ENCODE measurements at regions not wholly inside any gene's neighbourhood (a gene's known extent, or its start where the extent isn't known, plus 50 kb on each side); places are given as distances from the start of the nearest gene placed in this dataset.

- Histone ChIP-seq H3K14ac (ENCODE audit: low read length) (no peak overlapping the region), H4K8ac (ENCODE audit: low read depth, low read length) (no peak overlapping the region), H3K36me3 (ENCODE audit: control insufficient read depth in 1 of 2, insufficient read depth in 2 of 2, low read length in 2 of 2) (no peaks in the 10 kb centered on the region), H3K18ac (ENCODE audit: low read length) (no peak overlapping the region), H3K27me3 (ENCODE audit: insufficient read depth, low read length) (no peaks in the 10 kb centered on the region), H3K79me1 (ENCODE audit: low read length) (no peaks in the 10 kb centered on the region), H4K91ac (ENCODE audit: low read depth, low read length) (no peak overlapping the region), H2AK5ac (ENCODE audit: low read length) (no peak overlapping the region), H3K4me2 (ENCODE audit: low read length) (no peak overlapping the region), H3K4me3 (ENCODE audit: low read depth, low read length) (no peak overlapping the region), H3K9me3 (ENCODE audit: insufficient read depth, low read depth, low read length) (no peaks in the 10 kb centered on the region), H4K12ac (ENCODE audit: low read depth, low read length) (no peak overlapping the region), H2BK5ac (ENCODE audit: low read depth, low read length, poor library complexity) (no peak overlapping the region), H2AFZ (ENCODE audit: insufficient read depth, low read length, poor library complexity) (no peak overlapping the region), H3K4me1 (ENCODE audit: control insufficient read depth in 1 of 2, insufficient read depth in 2 of 2, low read length in 2 of 2) (no peaks in the 10 kb centered on the region), H3K23ac (ENCODE audit: low read length) (no peak overlapping the region), H3K4ac (ENCODE audit: low read depth, low read length) (no peak overlapping the region), H3K27ac (ENCODE audit: low read depth, low read length) (no peak overlapping the region), H3K79me2 (ENCODE audit: control insufficient read depth, insufficient read depth, low read length, poor library complexity) (no peaks in the 10 kb centered on the region), H3K9ac (ENCODE audit: low read length) (no peak overlapping the region), H2BK12ac (ENCODE audit: low read length) (no peak overlapping the region), H2BK120ac (ENCODE audit: insufficient read depth, low read length, poor library complexity) (no peak overlapping the region)
- WGBS (ENCODE audit: extremely low coverage, insufficient coverage, insufficient read length), result no CpG with 5 or more reads among the region's 3 CpGs
- DNase-seq, result no peak
Observed at GRCh38 chr1:82946096-82946605, 1052.8 kb downstream of the TTLL7 start.

GRCh38 chr1:82944822-82945221 lies 1054.1 kb downstream of the TTLL7 start:
- no peak overlapping the region for H2BK120ac ChIP-seq (ENCODE audit: insufficient read depth, low read length, poor library complexity)
- no peak overlapping the region for H4K91ac ChIP-seq (ENCODE audit: low read depth, low read length)
- WGBS (ENCODE audit: extremely low coverage, insufficient coverage, insufficient read length), result no CpG with 5 or more reads among the region's 1 CpG
- no peak overlapping the region for H3K27ac ChIP-seq (ENCODE audit: low read depth, low read length)
- no peak overlapping the region for H3K9ac ChIP-seq (ENCODE audit: low read length)
- no peak overlapping the region for H4K8ac ChIP-seq (ENCODE audit: low read depth, low read length)
- H3K23ac ChIP-seq (ENCODE audit: low read length), result no peak overlapping the region
- DNase-seq, result no peak
- H3K4ac ChIP-seq (ENCODE audit: low read depth, low read length), result no peak overlapping the region
- H3K36me3 ChIP-seq (ENCODE audit: control insufficient read depth in 1 of 2, insufficient read depth in 2 of 2, low read length in 2 of 2), result no peaks in the 10 kb centered on the region
- H4K12ac ChIP-seq (ENCODE audit: low read depth, low read length), result no peak overlapping the region
- H3K4me2 ChIP-seq (ENCODE audit: low read length), result no peak overlapping the region
- H3K27me3 ChIP-seq (ENCODE audit: insufficient read depth, low read length), result no peaks in the 10 kb centered on the region
- H3K79me2 ChIP-seq (ENCODE audit: control insufficient read depth, insufficient read depth, low read length, poor library complexity), result no peaks in the 10 kb centered on the region
- no peak overlapping the region for H2BK5ac ChIP-seq (ENCODE audit: low read depth, low read length, poor library complexity)
- H3K4me1 ChIP-seq (ENCODE audit: control insufficient read depth in 1 of 2, insufficient read depth in 2 of 2, low read length in 2 of 2), result no peaks in the 10 kb centered on the region
- H2BK12ac ChIP-seq (ENCODE audit: low read length), result no peak overlapping the region
- no peaks in the 10 kb centered on the region for H3K79me1 ChIP-seq (ENCODE audit: low read length)
- no peak overlapping the region for H2AFZ ChIP-seq (ENCODE audit: insufficient read depth, low read length, poor library complexity)
- H3K9me3 ChIP-seq (ENCODE audit: insufficient read depth, low read depth, low read length), result no peaks in the 10 kb centered on the region
- no peak overlapping the region for H2AK5ac ChIP-seq (ENCODE audit: low read length)
- no peak overlapping the region for H3K14ac ChIP-seq (ENCODE audit: low read length)
- no peak overlapping the region for H3K4me3 ChIP-seq (ENCODE audit: low read depth, low read length)
- H3K18ac ChIP-seq (ENCODE audit: low read length), result no peak overlapping the region

- Histone ChIP-seq H3K9ac (ENCODE audit: low read length) (no peak overlapping the region), H4K12ac (ENCODE audit: low read depth, low read length) (no peak overlapping the region), H3K4me2 (ENCODE audit: low read length) (no peak overlapping the region), H3K4me3 (ENCODE audit: low read depth, low read length) (no peak overlapping the region), H3K4me1 (ENCODE audit: control insufficient read depth in 1 of 2, insufficient read depth in 2 of 2, low read length in 2 of 2) (no peaks in the 10 kb centered on the region), H3K79me1 (ENCODE audit: low read length) (no peaks in the 10 kb centered on the region), H3K4ac (ENCODE audit: low read depth, low read length) (no peak overlapping the region), H2BK12ac (ENCODE audit: low read length) (no peak overlapping the region), H2AFZ (ENCODE audit: insufficient read depth, low read length, poor library complexity) (no peak overlapping the region), H3K79me2 (ENCODE audit: control insufficient read depth, insufficient read depth, low read length, poor library complexity) (no peaks in the 10 kb centered on the region), H2AK5ac (ENCODE audit: low read length) (no peak overlapping the region), H3K23ac (ENCODE audit: low read length) (no peak overlapping the region), H2BK120ac (ENCODE audit: insufficient read depth, low read length, poor library complexity) (no peak overlapping the region), H3K9me3 (ENCODE audit: insufficient read depth, low read depth, low read length) (no peaks in the 10 kb centered on the region), H3K27me3 (ENCODE audit: insufficient read depth, low read length) (no peaks in the 10 kb centered on the region), H3K18ac (ENCODE audit: low read length) (no peak overlapping the region), H3K36me3 (ENCODE audit: control insufficient read depth in 1 of 2, insufficient read depth in 2 of 2, low read length in 2 of 2) (no peaks in the 10 kb centered on the region), H4K91ac (ENCODE audit: low read depth, low read length) (no peak overlapping the region), H2BK5ac (ENCODE audit: low read depth, low read length, poor library complexity) (no peak overlapping the region), H3K14ac (ENCODE audit: low read length) (no peak overlapping the region), H3K27ac (ENCODE audit: low read depth, low read length) (no peak overlapping the region), H4K8ac (ENCODE audit: low read depth, low read length) (no peak overlapping the region)
- WGBS (ENCODE audit: extremely low coverage, insufficient coverage, insufficient read length), result no CpG with 5 or more reads among the region's 2 CpGs
- no peak for DNase-seq
Observed at GRCh38 chr1:82934074-82934473, 1064.9 kb downstream of the TTLL7 start.

- no peak overlapping the region for H3K4me3 ChIP-seq (ENCODE audit: low read depth, low read length)
- H4K8ac ChIP-seq (ENCODE audit: low read depth, low read length), result no peak overlapping the region
- H3K27ac ChIP-seq (ENCODE audit: low read depth, low read length), result no peak overlapping the region
- H4K12ac ChIP-seq (ENCODE audit: low read depth, low read length), result no peak overlapping the region
- H4K91ac ChIP-seq (ENCODE audit: low read depth, low read length), result no peak overlapping the region
- H3K4ac ChIP-seq (ENCODE audit: low read depth, low read length), result no peak overlapping the region
- H3K79me2 ChIP-seq (ENCODE audit: control insufficient read depth, insufficient read depth, low read length, poor library complexity), result no peaks in the 10 kb centered on the region
- no peak for DNase-seq
- H2BK5ac ChIP-seq (ENCODE audit: low read depth, low read length, poor library complexity), result no peak overlapping the region
- H3K9me3 ChIP-seq (ENCODE audit: insufficient read depth, low read depth, low read length), result no peaks in the 10 kb centered on the region
- no CpG with 5 or more reads among the region's 2 CpGs for WGBS (ENCODE audit: extremely low coverage, insufficient coverage, insufficient read length)
- no peak overlapping the region for H2BK12ac ChIP-seq (ENCODE audit: low read length)
- H2BK120ac ChIP-seq (ENCODE audit: insufficient read depth, low read length, poor library complexity), result no peak overlapping the region
- no peaks in the 10 kb centered on the region for H3K79me1 ChIP-seq (ENCODE audit: low read length)
- H3K23ac ChIP-seq (ENCODE audit: low read length), result no peak overlapping the region
- no peaks in the 10 kb centered on the region for H3K4me1 ChIP-seq (ENCODE audit: control insufficient read depth in 1 of 2, insufficient read depth in 2 of 2, low read length in 2 of 2)
- H3K18ac ChIP-seq (ENCODE audit: low read length), result no peak overlapping the region
- H3K4me2 ChIP-seq (ENCODE audit: low read length), result no peak overlapping the region
- no peaks in the 10 kb centered on the region for H3K36me3 ChIP-seq (ENCODE audit: control insufficient read depth in 1 of 2, insufficient read depth in 2 of 2, low read length in 2 of 2)
- H2AK5ac ChIP-seq (ENCODE audit: low read length), result no peak overlapping the region
- no peak overlapping the region for H2AFZ ChIP-seq (ENCODE audit: insufficient read depth, low read length, poor library complexity)
- H3K9ac ChIP-seq (ENCODE audit: low read length), result no peak overlapping the region
- H3K14ac ChIP-seq (ENCODE audit: low read length), result no peak overlapping the region
- H3K27me3 ChIP-seq (ENCODE audit: insufficient read depth, low read length), result no peaks in the 10 kb centered on the region
Observed at GRCh38 chr1:82932727-82933126, 1066.2 kb downstream of the TTLL7 start.
